NB4 (cell line): ENCODE measurements at regions not wholly inside any gene's neighbourhood (a gene's known extent, or its start where the extent isn't known, plus 50 kb on each side); places are given as distances from the start of the nearest gene placed in this dataset.

Experiments used
- CTCF ChIP-seq: IDR thresholded peaks from one replicate; pipeline ENCODE4 v1.5.1; 2012; ENCODE audit warnings: low read depth, low read length
- POLR2A ChIP-seq: IDR thresholded peaks from 2 replicates; pipeline ENCODE4 v1.6.1; 2011; ENCODE audit warnings: mild to moderate bottlenecking; ENCODE audit not compliant: insufficient read length; ENCODE audit errors: extremely low read depth

- TF ChIP-seq POLR2A (no peak), CTCF (no peak)
Measured at GRCh38 chr1:14189381-14189780, 409.1 kb upstream of the KAZN start.
